HL-60 (cell line): ENCODE measurements at regions not wholly inside any gene's neighbourhood (a gene's known extent, or its start where the extent isn't known, plus 50 kb on each side); places are given as distances from the start of the nearest gene placed in this dataset.

Source experiments
- CTCF ChIP-seq: IDR thresholded peaks from one replicate; pipeline ENCODE4 v1.5.1; 2011; ENCODE audit warnings: low read length, control low read depth, inconsistent platforms; ENCODE audit not compliant: insufficient read depth
- GABPA ChIP-seq: IDR thresholded peaks from 2 replicates; pipeline ENCODE4 v1.6.1; 2012; ENCODE audit warnings: low read depth

- TF ChIP-seq CTCF (no peak), GABPA (no peak)
These were observed 116.0 kb downstream of the TRIM27 start for GRCh38 chr6:28807682-28808280.
